Liver (tissue), 8 donors: ENCODE measurements at regions not wholly inside any gene's neighbourhood (a gene's known extent, or its start where the extent isn't known, plus 50 kb on each side); places are given as distances from the start of the nearest gene placed in this dataset.

ENCODE experiments used
- DNase-seq: peaks from one replicate; pipeline ENCODE4 v3.0.0-alpha.2; 2017; ENCODE audit warnings: low spot score
- H3K27ac ChIP-seq, 2 donors: one replicate each; pipeline ENCODE4 v1.7.0; 2013; ENCODE audit warnings: inconsistent platforms in 2 of 2, low read length in 2 of 2, control low read depth in 1 of 2, low read depth in 1 of 2, mild to moderate bottlenecking in 1 of 2
- H3K27me3 ChIP-seq, 4 donors: one replicate each; pipeline versions ENCODE4 v1.6.1 to v1.7.0; 2013; ENCODE audit warnings: low read length in 3 of 4, inconsistent platforms in 1 of 4, mild to moderate bottlenecking in 1 of 4, moderate library complexity in 1 of 4; ENCODE audit not compliant: control insufficient read depth in 4 of 4, insufficient read depth in 4 of 4
- H3K36me3 ChIP-seq, 4 donors: one replicate each; pipeline versions ENCODE4 v1.6.1 to v1.7.0; 2013; ENCODE audit warnings: low read length in 3 of 4, mild to moderate bottlenecking in 3 of 4, low read depth in 1 of 4, moderate library complexity in 1 of 4; ENCODE audit not compliant: control insufficient read depth in 4 of 4, insufficient read depth in 3 of 4
- H3K4me1 ChIP-seq, 4 donors: one replicate each; pipeline versions ENCODE4 v1.6.1 to v1.7.0; 2013; ENCODE audit warnings: low read length in 3 of 4, mild to moderate bottlenecking in 3 of 4, moderate library complexity in 1 of 4; ENCODE audit not compliant: control insufficient read depth in 4 of 4, insufficient read depth in 4 of 4
- H3K4me3 ChIP-seq, 3 donors: one replicate each; pipeline versions ENCODE4 v1.6.1 to v1.7.0; 2013; ENCODE audit warnings: low read length in 3 of 3, control low read depth in 1 of 3, low read depth in 1 of 3, mild to moderate bottlenecking in 1 of 3
- H3K9ac ChIP-seq, 2 donors: one replicate each; pipeline ENCODE4 v1.7.0; 2013; ENCODE audit warnings: low read length in 2 of 2, mild to moderate bottlenecking in 2 of 2, moderate library complexity in 2 of 2, control low read depth in 1 of 2, low read depth in 1 of 2
- H3K9me3 ChIP-seq, 4 donors: one replicate each; pipeline versions ENCODE4 v1.6.1 to v1.7.0; 2013; ENCODE audit warnings: low read length in 3 of 4; ENCODE audit not compliant: control insufficient read depth in 4 of 4
- ATF3 ChIP-seq: IDR thresholded peaks from 2 replicates; pipeline ENCODE4 v1.6.1; 2016; ENCODE audit warnings: antibody characterized with exemption
- CTCF ChIP-seq: fragments of 150-350 bp; IDR thresholded peaks from 2 replicates; pipeline ENCODE4 v1.5.1; 2017; ENCODE audit warnings: improper control_type of control experiment, low read depth, low read length; ENCODE audit not compliant: missing input control
- EGR1 ChIP-seq, 2 donors: IDR thresholded peaks; 2 replicates each; pipeline ENCODE4 v1.6.1; 2016 to 2018; ENCODE audit warnings: antibody characterized with exemption in 2 of 2, low read depth in 2 of 2
- FOXA1 ChIP-seq: IDR thresholded peaks from 2 replicates; pipeline ENCODE4 v1.6.1; 2016; ENCODE audit warnings: antibody characterized with exemption
- FOXA2 ChIP-seq: IDR thresholded peaks from 2 replicates; pipeline ENCODE4 v1.6.1; 2016; ENCODE audit warnings: antibody characterized with exemption
- GABPA ChIP-seq, 2 donors: IDR thresholded peaks in 1 of 2; conservative IDR thresholded peaks in 1 of 2; 2 replicates each; pipeline ENCODE4 v1.6.1; 2016; ENCODE audit warnings: antibody characterized with exemption in 2 of 2, mild to moderate bottlenecking in 1 of 2, moderate library complexity in 1 of 2
- HNF4A ChIP-seq, 2 donors: conservative IDR thresholded peaks; 2 replicates each; pipeline ENCODE4 v1.6.1; 2016; ENCODE audit warnings: antibody characterized with exemption in 2 of 2, mild to moderate bottlenecking in 2 of 2
- HNF4G ChIP-seq: IDR thresholded peaks from 2 replicates; pipeline ENCODE4 v1.6.1; 2016; ENCODE audit warnings: antibody characterized with exemption
- JUND ChIP-seq, 2 donors: IDR thresholded peaks; 2 replicates each; pipeline ENCODE4 v1.6.1; 2016; ENCODE audit warnings: antibody characterized with exemption in 2 of 2
- MAX ChIP-seq: IDR thresholded peaks from 2 replicates; pipeline ENCODE4 v1.6.1; 2016; ENCODE audit warnings: antibody characterized with exemption
- NR2F2 ChIP-seq: IDR thresholded peaks from 2 replicates; pipeline ENCODE4 v1.6.1; 2016; ENCODE audit warnings: antibody characterized with exemption
- RAD21 ChIP-seq, 2 donors: IDR thresholded peaks; 2 replicates each; pipeline ENCODE4 v1.6.1; 2016; ENCODE audit warnings: antibody characterized with exemption in 2 of 2, mild to moderate bottlenecking in 2 of 2
- REST ChIP-seq: IDR thresholded peaks from 2 replicates; pipeline ENCODE4 v1.6.1; 2016; ENCODE audit warnings: antibody characterized with exemption, mild to moderate bottlenecking
- RXRA ChIP-seq, 2 donors: IDR thresholded peaks; 2 replicates each; pipeline ENCODE4 v1.6.1; 2017 to 2018; ENCODE audit warnings: antibody characterized with exemption in 2 of 2, mild to moderate bottlenecking in 1 of 2
- SP1 ChIP-seq: IDR thresholded peaks from 2 replicates; pipeline ENCODE4 v1.6.1; 2018; ENCODE audit warnings: antibody characterized with exemption, mild to moderate bottlenecking
- TAF1 ChIP-seq: conservative IDR thresholded peaks from 2 replicates; pipeline ENCODE4 v1.6.1; 2016; ENCODE audit warnings: antibody characterized with exemption, mild to moderate bottlenecking
- YY1 ChIP-seq: IDR thresholded peaks from 2 replicates; pipeline ENCODE4 v1.6.1; 2016; ENCODE audit warnings: antibody characterized with exemption, mild to moderate bottlenecking
- WGBS: extraction: QIAGEN DNeasy Blood & Tissue Kit; methylation state at CpG from one replicate; pipeline ENCODE4 v1.1.7; 2013; 5-methylcytosine and 5-hydroxymethylcytosine counted together
- donor health status: healthy.
- donor health status: healthy.
- donor health status: healthy.
- donor health status: healthy.
- donor health status: healthy.

GRCh38 chr2:190746971-190747761 lies 98.3 kb downstream of the NAB1 start:
- Histone ChIP-seq H3K27me3 (no peaks in the 10 kb centered on the region), H3K36me3 (no peaks in the 10 kb centered on the region), H3K4me3 (no peak overlapping the region), H3K27ac (no peak overlapping the region), H3K4me1 (no peaks in the 10 kb centered on the region), H3K9me3 (peaks cover 0 to 4% (median 0%) of the 10 kb centered on the region in 4 donors), H3K9ac (no peak overlapping the region)
- DNase-seq, result no peak
- WGBS, result 53% methylated on average over 3 of the region's 3 CpGs
- TF ChIP-seq HNF4G, result no peak
- TF ChIP-seq YY1, result no peak
- TF ChIP-seq EGR1 (IDR thresholded peaks at IDR 0.05; ENCODE audit: low read depth in 2 of 2), result no peak

- DNase-seq, result no peak
- no peaks in the 10 kb centered on the region for H3K36me3 ChIP-seq
- no peaks in the 10 kb centered on the region for H3K9me3 ChIP-seq
- 95% methylated on average over 3 of the region's 3 CpGs for WGBS
- H3K4me3 ChIP-seq, result no peak overlapping the region
- no peak for TF ChIP-seq TAF1
- no peak for TF ChIP-seq MAX
- TF ChIP-seq RXRA (IDR thresholded peaks at IDR 0.05), result no peak
- TF ChIP-seq RAD21 (IDR thresholded peaks at IDR 0.05), result no peak
- no peak for TF ChIP-seq EGR1 (IDR thresholded peaks at IDR 0.05; ENCODE audit: low read depth in 2 of 2)
- TF ChIP-seq HNF4G, result no peak
- TF ChIP-seq YY1, result no peak
- TF ChIP-seq JUND (IDR thresholded peaks at IDR 0.05), result no peak
- no peak for TF ChIP-seq ATF3
- no peak for TF ChIP-seq HNF4A (conservative IDR thresholded peaks at IDR 0.05)
- TF ChIP-seq SP1, result no peak
- H3K27me3 ChIP-seq, result no peaks in the 10 kb centered on the region
- H3K9ac ChIP-seq, result no peak overlapping the region
- no peaks in the 10 kb centered on the region for H3K4me1 ChIP-seq
- H3K27ac ChIP-seq, result no peak overlapping the region
Measured at GRCh38 chr2:190748966-190749365, 100.1 kb downstream of the NAB1 start.

- 72% methylated on average over 5 of the region's 5 CpGs for WGBS
- TF ChIP-seq HNF4A (conservative IDR thresholded peaks at IDR 0.05) (no peak), FOXA1 (no peak), ATF3 (no peak), CTCF (no peak), MAX (no peak), JUND (IDR thresholded peaks at IDR 0.05) (no peak), RXRA (IDR thresholded peaks at IDR 0.05) (no peak), TAF1 (no peak), GABPA (IDR thresholded peaks at IDR 0.05 in 1 of 2, conservative IDR thresholded peaks at IDR 0.05 in 1 of 2) (no peak), REST (no peak), RAD21 (IDR thresholded peaks at IDR 0.05) (no peak), EGR1 (IDR thresholded peaks at IDR 0.05; ENCODE audit: low read depth in 2 of 2) (no peak), NR2F2 (no peak), YY1 (no peak), HNF4G (no peak), FOXA2 (no peak)
Measured at GRCh38 chr2:190755772-190756415, 107.0 kb downstream of the NAB1 start.

More at GRCh38 chr2:190755772-190756415, 107.0 kb downstream of the NAB1 start:
- Histone ChIP-seq H3K9ac (no peak overlapping the region), H3K36me3 (no peaks in the 10 kb centered on the region), H3K9me3 (no peaks in the 10 kb centered on the region), H3K27ac (no peak overlapping the region), H3K27me3 (no peaks in the 10 kb centered on the region), H3K4me3 (no peak overlapping the region), H3K4me1 (no peaks in the 10 kb centered on the region)
- no peak for DNase-seq
